NOMO-1 treated with DMSO at 0.1 percent for 48 hours (cell line): ENCODE measurements at regions not wholly inside any gene's neighbourhood (a gene's known extent, or its start where the extent isn't known, plus 50 kb on each side); places are given as distances from the start of the nearest gene placed in this dataset.
A peak's percentile ranks its signal among the peaks of the same experiment; 100 is the strongest.
"Not testable (repeated sequence)": the region's sequence is repeated elsewhere in the genome, so short reads cannot be mapped to it uniquely, and the experiment has no call there.

Experiments used
- DNase-seq: peaks from one replicate; lab custom pipeline; 2025; ENCODE audit not compliant: unreplicated experiment; lab: John Stamatoyannopoulos, UW

- no peak for DNase-seq
Observed at GRCh38 chr2:58730764-58731487, 489.8 kb upstream of the FANCL start.

DNA sequence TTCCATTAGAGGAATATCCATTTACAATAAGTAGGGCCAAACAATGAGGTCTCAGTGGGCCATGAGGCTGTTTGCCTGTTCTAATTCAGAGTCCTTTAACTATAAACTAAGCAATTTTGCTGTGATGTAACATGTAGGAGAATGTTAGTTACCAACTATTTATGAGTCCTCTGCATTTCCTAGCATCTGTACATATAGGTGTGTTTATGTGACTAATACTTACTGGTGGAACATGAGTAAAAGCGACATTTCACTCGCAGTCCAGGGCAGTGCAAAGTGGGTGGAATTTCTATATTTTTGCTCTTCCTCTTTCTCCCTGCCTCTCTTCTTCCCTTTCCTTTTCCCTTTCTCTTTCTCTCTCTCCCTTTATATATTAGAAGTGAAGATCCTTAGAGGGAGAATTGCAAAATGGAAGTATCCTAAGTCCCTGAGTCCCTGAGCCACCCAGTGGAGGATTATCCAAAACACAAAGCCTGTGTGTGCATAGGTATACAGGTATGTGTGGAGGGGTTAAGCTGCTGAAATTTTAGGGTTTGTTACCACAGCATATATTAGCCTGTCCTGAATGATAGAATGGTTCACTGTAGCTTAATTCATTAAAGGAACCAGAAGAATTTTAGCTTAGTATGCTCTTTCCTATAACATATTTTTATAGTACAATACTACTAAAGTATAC is 487.0 kb upstream of the FANCL start:
- DNase-seq: no peak

GRCh38 chr2:58721912-58722591 is 480.9 kb upstream of the FANCL start:
- DNase-seq: no peak

- DNase-seq: no peak
Observed at GRCh38 chr2:58720770-58721697, 479.9 kb upstream of the FANCL start.

- no peak for DNase-seq
Observed at GRCh38 chr2:58720033-58720769, 479.1 kb upstream of the FANCL start.

DNA sequence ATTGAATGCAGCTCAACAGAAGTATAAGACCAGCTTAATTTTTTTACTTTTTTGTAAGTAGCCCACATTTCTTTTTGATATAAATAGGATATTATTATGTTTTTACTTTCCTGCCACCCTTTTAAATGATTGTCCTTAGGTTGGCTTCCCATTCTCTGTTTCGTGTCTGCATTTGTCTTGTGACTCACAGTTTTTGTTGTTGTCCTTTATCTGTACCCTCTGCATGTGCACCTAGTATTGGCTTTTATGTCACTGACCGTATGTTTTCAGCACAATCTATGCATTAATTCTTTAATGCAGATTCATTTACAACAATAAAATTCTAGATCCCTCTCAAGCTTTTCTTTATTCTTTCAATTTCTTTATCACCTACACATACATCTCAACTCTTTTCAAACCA is 474.2 kb upstream of the FANCL start:
- no peak for DNase-seq

- no peak for DNase-seq
Observed at GRCh38 chr2:58714238-58714637, 473.1 kb upstream of the FANCL start.

- peak; percentile 20 for DNase-seq
Observed at GRCh38 chr2:58710795-58711279, 469.7 kb upstream of the FANCL start.

DNA sequence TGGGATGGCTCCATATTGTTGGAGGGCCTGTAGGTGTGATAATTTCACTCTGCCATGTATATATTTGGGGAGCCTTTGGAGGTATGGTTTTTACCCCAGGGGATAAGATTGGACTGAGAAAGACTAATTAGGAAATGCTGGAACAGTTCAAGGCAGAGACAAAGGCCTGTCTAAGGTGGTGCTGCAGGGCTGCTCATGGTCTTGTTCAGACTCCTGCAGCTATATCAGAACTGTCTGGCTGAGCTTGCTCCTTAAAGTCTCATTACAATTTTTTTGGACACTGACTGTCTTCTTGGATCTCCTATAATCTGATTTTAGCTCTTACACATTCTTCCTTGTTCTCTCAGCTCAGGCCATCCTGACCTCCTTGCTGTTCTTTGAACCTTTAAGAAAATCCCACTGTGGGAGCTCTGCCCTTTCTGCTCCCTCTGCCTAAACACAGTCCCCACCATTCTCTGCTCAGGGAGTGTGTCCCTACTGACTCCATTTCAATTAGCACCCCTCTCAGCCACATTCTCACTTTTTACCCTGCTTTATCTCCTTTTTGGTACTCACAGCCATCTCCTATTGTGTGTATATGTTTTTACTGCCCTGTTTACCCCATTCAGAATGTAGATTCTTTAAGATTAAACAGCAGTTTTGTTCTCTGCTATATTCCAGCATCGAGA is 468.7 kb upstream of the FANCL start:
- DNase-seq: no peak

DNA sequence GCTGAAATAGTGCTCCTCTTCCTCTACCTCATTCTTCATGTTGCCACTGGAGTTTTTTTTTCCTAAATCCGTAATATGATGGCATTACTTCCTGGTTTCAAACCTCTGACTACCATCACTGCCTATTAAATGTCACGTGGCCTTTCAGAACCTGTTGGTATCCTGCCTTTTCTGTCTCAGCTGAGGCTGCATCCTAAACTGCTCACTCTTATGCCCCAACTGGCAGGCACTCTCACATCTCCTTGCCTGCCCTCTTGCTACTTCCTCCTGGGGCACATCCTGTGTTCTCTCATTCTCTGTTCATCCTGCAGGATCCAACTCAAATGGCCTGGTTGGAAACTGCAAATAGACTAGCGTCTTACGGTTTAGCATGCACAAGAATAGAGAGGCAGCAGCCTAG is 468.1 kb upstream of the FANCL start:
- DNase-seq: no peak

- DNase-seq: no peak
Observed at GRCh38 chr2:58708565-58708964, 467.4 kb upstream of the FANCL start.

DNA sequence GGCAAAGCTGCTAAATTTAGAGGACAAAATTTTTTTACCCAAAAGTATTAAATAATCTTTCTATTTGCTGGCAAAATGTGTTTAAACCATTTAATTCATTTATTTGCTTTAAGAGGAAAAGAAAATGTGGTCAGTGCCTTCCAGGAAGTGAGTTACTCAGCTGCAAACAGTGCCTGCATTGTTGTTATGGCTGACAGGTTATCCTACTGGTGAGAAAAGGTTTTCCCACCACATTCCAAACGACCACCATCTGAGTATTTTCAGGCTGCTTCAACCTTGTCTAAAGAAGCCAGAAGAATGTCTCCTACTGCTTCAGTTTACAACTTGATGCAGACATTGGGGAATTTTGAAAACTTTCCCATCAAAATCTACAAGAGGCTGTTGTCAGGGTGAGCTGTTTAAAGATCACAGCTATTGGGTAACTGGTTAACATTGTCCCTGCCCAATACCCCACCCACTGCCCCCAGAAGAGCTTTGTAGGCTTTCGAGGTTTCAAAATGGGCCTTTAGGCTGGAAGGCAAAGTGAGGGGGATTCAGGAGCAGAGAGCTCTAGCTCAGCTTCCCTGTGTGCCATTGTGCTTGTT is 461.3 kb upstream of the FANCL start:
- DNase-seq: no peak

DNA sequence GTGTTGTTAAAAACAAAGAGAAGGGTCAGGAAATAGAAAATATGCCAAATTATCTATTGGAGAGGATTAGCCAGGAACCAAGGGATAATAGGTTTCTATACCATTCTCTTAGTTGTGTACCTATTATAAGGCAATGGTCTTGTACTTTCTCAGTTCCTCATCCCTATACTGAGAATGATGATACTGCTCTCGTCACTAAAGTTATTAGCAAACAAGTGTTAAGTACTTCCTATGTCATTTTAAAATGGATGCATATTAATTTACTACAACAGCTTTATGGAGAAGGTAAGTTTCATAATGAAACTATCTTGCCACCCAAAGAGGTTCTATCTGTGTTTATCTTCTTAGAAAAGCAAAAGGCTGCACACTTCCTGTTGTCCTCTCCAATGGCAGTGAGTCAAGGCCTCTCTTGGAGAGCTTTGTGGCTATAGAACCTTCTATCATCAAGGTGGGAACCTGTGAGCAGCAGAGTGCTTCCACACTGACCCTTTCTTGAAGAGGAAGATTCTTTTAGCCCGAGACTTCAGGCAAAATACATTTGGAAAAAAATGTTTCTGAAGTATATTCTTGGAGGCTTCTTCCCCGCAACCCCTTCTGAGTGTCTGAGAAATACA is 460.7 kb upstream of the FANCL start:
- DNase-seq: peak; percentile 32

GRCh38 chr2:58700591-58700990 is 459.5 kb upstream of the FANCL start:
- no peak for DNase-seq

GRCh38 chr2:58699411-58699810 is 458.3 kb upstream of the FANCL start:
- DNase-seq: no peak

GRCh38 chr2:58698620-58699019 is 457.5 kb upstream of the FANCL start:
- DNase-seq: no peak

GRCh38 chr2:58694114-58694513 is 453.0 kb upstream of the FANCL start:
- DNase-seq: not testable (repeated sequence)

DNA sequence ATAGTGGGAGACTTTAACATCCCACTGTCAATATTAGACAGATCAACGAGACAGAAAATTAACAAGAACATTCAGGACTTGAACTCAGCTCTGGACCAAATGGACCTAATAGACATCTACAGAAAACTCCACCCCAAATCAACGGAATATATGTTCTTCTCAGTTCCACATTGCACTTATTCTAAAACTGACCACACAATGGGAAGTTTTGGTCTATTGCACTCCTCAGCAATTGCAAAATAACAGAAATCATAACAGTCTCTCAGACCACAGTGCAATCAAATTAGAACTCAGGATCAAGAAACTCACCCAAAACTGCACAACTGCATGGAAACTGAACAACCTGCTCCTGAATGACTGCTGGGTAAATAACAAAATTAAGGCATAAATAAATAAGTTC is 449.9 kb upstream of the FANCL start:
- peak; percentile 47 for DNase-seq

DNA sequence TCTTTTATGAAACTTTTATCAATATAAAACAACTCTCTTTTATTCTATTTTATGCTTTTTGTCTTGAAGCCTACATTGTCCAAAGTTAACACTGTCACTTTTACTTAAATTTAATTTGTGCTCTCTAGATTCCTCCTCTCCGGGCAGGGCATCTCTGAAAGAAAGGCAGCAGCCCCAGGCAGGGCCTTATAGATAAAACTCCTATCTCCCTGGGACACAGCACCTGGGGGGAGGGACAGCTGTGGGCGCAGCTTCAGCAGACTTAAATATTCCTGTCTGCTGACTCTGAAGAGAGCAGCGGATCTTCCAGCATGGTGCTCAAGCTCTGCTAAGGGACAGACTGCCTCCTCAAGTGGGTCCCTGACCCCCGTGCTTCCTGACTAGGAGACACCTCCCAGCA is 447.7 kb upstream of the FANCL start:
- DNase-seq: no peak
